ENCODE measurements at regions not wholly inside any gene's neighbourhood (a gene's known extent, or its start where the extent isn't known, plus 50 kb on each side); places are given as distances from the start of the nearest gene placed in this dataset.

GRCh38 chr11:33987975-33988580 is 63.5 kb upstream of the CAPRIN1 start (continued):
- TF ChIP-seq SMC3 (conservative IDR thresholded peaks at IDR 0.05; ENCODE audit: insufficient read depth, low read depth, low read length) (peak; percentile 90), ZNF79 (CRISPR knock-in tag; IDR thresholded peaks at IDR 0.05; ENCODE audit: low read depth) (no peak), ZC3H4 (CRISPR knock-in tag; IDR thresholded peaks at IDR 0.05; ENCODE audit: borderline replicate concordance) (no peak), POLR2AphosphoS5 (IDR thresholded peaks at IDR 0.05; ENCODE audit: control insufficient read depth, insufficient read depth, low read depth, low read length) (no peak), MAZ (CRISPR knock-in tag; conservative IDR thresholded peaks at IDR 0.05 in 1 of 2, IDR thresholded peaks at IDR 0.05 in 1 of 2) (peak in 1 of 2 experiments; percentile 22; a peak in 1 of 4 replicates), ZMIZ1 (IDR thresholded peaks at IDR 0.05; ENCODE audit: low read depth in 2 of 2, low read length in 2 of 2) (peak in 1 of 2 experiments; percentile 9; a peak in 1 of 4 replicates), ETV5 (CRISPR knock-in tag; IDR thresholded peaks at IDR 0.05; ENCODE audit: low read depth) (no peak), TFAM (CRISPR knock-in tag; conservative IDR thresholded peaks at IDR 0.05) (no peak), ZFX (CRISPR knock-in tag; IDR thresholded peaks at IDR 0.05) (no peak), KAT7 (CRISPR knock-in tag; IDR thresholded peaks at IDR 0.05; ENCODE audit: borderline replicate concordance) (no peak)
- TF ChIP-seq, protein P1, sequence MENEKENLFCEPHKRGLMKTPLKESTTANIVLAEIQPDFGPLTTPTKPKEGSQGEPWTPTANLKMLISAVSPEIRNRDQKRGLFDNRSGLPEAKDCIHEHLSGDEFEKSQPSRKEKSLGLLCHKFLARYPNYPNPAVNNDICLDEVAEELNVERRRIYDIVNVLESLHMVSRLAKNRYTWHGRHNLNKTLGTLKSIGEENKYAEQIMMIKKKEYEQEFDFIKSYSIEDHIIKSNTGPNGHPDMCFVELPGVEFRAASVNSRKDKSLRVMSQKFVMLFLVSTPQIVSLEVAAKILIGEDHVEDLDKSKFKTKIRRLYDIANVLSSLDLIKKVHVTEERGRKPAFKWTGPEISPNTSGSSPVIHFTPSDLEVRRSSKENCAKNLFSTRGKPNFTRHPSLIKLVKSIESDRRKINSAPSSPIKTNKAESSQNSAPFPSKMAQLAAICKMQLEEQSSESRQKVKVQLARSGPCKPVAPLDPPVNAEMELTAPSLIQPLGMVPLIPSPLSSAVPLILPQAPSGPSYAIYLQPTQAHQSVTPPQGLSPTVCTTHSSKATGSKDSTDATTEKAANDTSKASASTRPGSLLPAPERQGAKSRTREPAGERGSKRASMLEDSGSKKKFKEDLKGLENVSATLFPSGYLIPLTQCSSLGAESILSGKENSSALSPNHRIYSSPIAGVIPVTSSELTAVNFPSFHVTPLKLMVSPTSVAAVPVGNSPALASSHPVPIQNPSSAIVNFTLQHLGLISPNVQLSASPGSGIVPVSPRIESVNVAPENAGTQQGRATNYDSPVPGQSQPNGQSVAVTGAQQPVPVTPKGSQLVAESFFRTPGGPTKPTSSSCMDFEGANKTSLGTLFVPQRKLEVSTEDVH (IDR thresholded peaks at IDR 0.05; ENCODE audit: low read depth, partially characterized antibody), result no peak
- TF ChIP-seq, protein P2, sequence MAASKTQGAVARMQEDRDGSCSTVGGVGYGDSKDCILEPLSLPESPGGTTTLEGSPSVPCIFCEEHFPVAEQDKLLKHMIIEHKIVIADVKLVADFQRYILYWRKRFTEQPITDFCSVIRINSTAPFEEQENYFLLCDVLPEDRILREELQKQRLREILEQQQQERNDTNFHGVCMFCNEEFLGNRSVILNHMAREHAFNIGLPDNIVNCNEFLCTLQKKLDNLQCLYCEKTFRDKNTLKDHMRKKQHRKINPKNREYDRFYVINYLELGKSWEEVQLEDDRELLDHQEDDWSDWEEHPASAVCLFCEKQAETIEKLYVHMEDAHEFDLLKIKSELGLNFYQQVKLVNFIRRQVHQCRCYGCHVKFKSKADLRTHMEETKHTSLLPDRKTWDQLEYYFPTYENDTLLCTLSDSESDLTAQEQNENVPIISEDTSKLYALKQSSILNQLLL (CRISPR knock-in tag; IDR thresholded peaks at IDR 0.05; ENCODE audit: borderline replicate concordance), result no peak
- TF ChIP-seq, protein P3, sequence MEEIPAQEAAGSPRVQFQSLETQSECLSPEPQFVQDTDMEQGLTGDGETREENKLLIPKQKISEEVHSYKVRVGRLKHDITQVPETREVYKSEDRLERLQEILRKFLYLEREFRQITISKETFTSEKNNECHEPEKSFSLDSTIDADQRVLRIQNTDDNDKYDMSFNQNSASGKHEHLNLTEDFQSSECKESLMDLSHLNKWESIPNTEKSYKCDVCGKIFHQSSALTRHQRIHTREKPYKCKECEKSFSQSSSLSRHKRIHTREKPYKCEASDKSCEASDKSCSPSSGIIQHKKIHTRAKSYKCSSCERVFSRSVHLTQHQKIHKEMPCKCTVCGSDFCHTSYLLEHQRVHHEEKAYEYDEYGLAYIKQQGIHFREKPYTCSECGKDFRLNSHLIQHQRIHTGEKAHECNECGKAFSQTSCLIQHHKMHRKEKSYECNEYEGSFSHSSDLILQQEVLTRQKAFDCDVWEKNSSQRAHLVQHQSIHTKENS (CRISPR knock-in tag; IDR thresholded peaks at IDR 0.05), result no peak
- TF ChIP-seq, protein P4, sequence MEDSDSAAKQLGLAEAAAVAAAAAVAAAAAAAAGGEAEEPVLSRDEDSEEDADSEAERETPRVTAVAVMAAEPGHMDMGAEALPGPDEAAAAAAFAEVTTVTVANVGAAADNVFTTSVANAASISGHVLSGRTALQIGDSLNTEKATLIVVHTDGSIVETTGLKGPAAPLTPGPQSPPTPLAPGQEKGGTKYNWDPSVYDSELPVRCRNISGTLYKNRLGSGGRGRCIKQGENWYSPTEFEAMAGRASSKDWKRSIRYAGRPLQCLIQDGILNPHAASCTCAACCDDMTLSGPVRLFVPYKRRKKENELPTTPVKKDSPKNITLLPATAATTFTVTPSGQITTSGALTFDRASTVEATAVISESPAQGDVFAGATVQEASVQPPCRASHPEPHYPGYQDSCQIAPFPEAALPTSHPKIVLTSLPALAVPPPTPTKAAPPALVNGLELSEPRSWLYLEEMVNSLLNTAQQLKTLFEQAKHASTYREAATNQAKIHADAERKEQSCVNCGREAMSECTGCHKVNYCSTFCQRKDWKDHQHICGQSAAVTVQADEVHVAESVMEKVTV (CRISPR knock-in tag; IDR thresholded peaks at IDR 0.05), result peak; percentile 31; the same call in 1 of the 2 replicates

Data from K562 (cell line).